ENCODE measurements at regions not wholly inside any gene's neighbourhood (a gene's known extent, or its start where the extent isn't known, plus 50 kb on each side); places are given as distances from the start of the nearest gene placed in this dataset.

DNA sequence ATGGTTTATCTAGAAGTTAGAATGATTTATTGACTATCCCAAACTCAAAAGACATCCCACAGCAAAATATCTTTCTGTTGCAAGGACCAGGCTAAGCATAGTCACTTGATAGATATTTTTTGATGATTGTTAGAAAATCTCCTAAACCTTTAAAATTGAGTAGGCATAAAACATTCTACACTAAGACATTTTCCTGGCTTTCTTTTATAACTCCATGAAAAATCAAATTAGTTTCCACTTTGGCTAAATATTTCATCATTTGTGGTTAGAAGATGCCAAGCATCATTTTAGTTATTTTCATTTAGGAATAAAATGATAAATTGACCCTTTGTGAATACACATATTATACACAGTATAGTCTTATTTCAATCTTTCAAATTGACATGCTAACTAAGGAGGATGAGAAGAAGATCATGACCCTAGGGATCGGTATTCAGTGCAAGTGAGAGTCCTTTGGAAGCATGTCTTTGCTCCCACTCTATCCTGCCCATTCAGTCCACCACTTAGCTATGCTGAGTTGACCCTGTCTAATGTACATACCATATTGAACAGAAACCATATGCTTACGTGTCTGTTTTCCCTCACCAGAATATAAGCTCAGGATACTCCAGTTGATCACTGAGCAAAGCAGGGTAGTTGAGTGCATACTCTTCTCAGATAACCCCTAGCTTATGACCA is 136.6 kb upstream of the OTUD4 start:
- Histone ChIP-seq H3K4me3 (ENCODE audit: control insufficient read depth in 1 of 7, extremely low read depth in 1 of 7, insufficient read depth in 4 of 7, low read depth in 2 of 7, low read length in 6 of 7) (no peak overlapping the region), H3K36me3 (ENCODE audit: control insufficient read depth in 4 of 4, insufficient read depth in 4 of 4, low read length in 3 of 4) (no peaks in the 10 kb centered on the region), H3K4me1 (ENCODE audit: control extremely low read depth in 1 of 4, control insufficient read depth in 4 of 4, insufficient read depth in 4 of 4, low read length in 3 of 4) (no peaks in the 10 kb centered on the region), H3K9me3 (ENCODE audit: control extremely low read depth in 1 of 5, control insufficient read depth in 4 of 5, insufficient read depth in 2 of 5, low read depth in 1 of 5, low read length in 4 of 5) (peaks cover 0 to 4% (median 0%) of the 10 kb centered on the region in 5 experiments), H3K27ac (ENCODE audit: insufficient read depth in 1 of 2, low read depth in 1 of 2, low read length in 2 of 2, poor library complexity in 1 of 2, severe bottlenecking in 2 of 2) (no peak overlapping the region), H3K27me3 (replicated peaks in 2 of 5; ENCODE audit: control insufficient read depth in 4 of 5, insufficient read depth in 5 of 5, low read length in 4 of 5) (no peaks in the 10 kb centered on the region)
- CTCF ChIA-PET = no interaction called here
- no peak for DNase-seq
- POLR2A ChIA-PET = no interaction called here
- whole genome bisulfite sequencing (ENCODE audit: insufficient coverage) = 94% methylated on average over 2 of the region's 2 CpGs

DNA sequence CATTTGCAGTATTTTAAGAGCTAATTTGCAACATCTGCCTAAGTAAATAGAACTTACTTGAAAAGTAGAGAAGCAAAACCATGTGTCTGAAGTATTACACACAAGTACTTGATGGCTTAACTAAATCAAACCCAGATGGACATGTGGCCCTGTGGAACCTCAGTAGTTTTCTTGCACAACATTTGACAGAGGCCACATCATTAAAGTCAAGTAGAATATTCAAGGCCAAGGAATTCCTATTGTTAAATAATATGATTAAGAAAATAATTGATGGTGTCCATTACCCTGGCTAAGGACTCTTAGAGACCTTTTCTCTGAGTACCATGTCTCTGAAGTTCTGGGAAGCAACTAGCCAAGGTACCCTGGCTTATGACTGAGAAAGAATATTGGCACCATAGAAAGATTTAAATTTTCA is 135.4 kb upstream of the OTUD4 start:
- H3K27me3 ChIP-seq (replicated peaks in 2 of 5; ENCODE audit: control insufficient read depth in 4 of 5, insufficient read depth in 5 of 5, low read length in 4 of 5) = no peaks in the 10 kb centered on the region
- no peaks in the 10 kb centered on the region for H3K4me1 ChIP-seq (ENCODE audit: control extremely low read depth in 1 of 4, control insufficient read depth in 4 of 4, insufficient read depth in 4 of 4, low read length in 3 of 4)
- POLR2A ChIA-PET = no interaction called here
- H3K9me3 ChIP-seq (ENCODE audit: control extremely low read depth in 1 of 5, control insufficient read depth in 4 of 5, insufficient read depth in 2 of 5, low read depth in 1 of 5, low read length in 4 of 5) = peaks cover 0 to 4% (median 0%) of the 10 kb centered on the region in 5 experiments
- H3K36me3 ChIP-seq (ENCODE audit: control insufficient read depth in 4 of 4, insufficient read depth in 4 of 4, low read length in 3 of 4) = no peaks in the 10 kb centered on the region
- no peak overlapping the region for H3K4me3 ChIP-seq (ENCODE audit: control insufficient read depth in 1 of 7, extremely low read depth in 1 of 7, insufficient read depth in 4 of 7, low read depth in 2 of 7, low read length in 6 of 7)
- CTCF ChIA-PET = no interaction called here
- DNase-seq = no peak
- no peak overlapping the region for H3K27ac ChIP-seq (ENCODE audit: insufficient read depth in 1 of 2, low read depth in 1 of 2, low read length in 2 of 2, poor library complexity in 1 of 2, severe bottlenecking in 2 of 2)

- H3K36me3 ChIP-seq (ENCODE audit: control insufficient read depth in 4 of 4, insufficient read depth in 4 of 4, low read length in 3 of 4) = no peaks in the 10 kb centered on the region
- WGBS (ENCODE audit: insufficient coverage) = 40% methylated on average over 1 of the region's 3 CpGs
- H3K4me1 ChIP-seq (ENCODE audit: control extremely low read depth in 1 of 4, control insufficient read depth in 4 of 4, insufficient read depth in 4 of 4, low read length in 3 of 4) = no peaks in the 10 kb centered on the region
- H3K9me3 ChIP-seq (ENCODE audit: control extremely low read depth in 1 of 5, control insufficient read depth in 4 of 5, insufficient read depth in 2 of 5, low read depth in 1 of 5, low read length in 4 of 5) = peaks cover 0 to 1% (median 0%) of the 10 kb centered on the region in 5 experiments
- no peak overlapping the region for H3K27ac ChIP-seq (ENCODE audit: insufficient read depth in 1 of 2, low read depth in 1 of 2, low read length in 2 of 2, poor library complexity in 1 of 2, severe bottlenecking in 2 of 2)
- ChIA-PET CTCF (no interaction called here), POLR2A (no interaction called here)
- DNase-seq = no peak
- H3K27me3 ChIP-seq (replicated peaks in 2 of 5; ENCODE audit: control insufficient read depth in 4 of 5, insufficient read depth in 5 of 5, low read length in 4 of 5) = no peaks in the 10 kb centered on the region
- H3K4me3 ChIP-seq (ENCODE audit: control insufficient read depth in 1 of 7, extremely low read depth in 1 of 7, insufficient read depth in 4 of 7, low read depth in 2 of 7, low read length in 6 of 7) = no peak overlapping the region
Observed at GRCh38 chr4:145308598-145308997, 128.2 kb upstream of the OTUD4 start.

DNA sequence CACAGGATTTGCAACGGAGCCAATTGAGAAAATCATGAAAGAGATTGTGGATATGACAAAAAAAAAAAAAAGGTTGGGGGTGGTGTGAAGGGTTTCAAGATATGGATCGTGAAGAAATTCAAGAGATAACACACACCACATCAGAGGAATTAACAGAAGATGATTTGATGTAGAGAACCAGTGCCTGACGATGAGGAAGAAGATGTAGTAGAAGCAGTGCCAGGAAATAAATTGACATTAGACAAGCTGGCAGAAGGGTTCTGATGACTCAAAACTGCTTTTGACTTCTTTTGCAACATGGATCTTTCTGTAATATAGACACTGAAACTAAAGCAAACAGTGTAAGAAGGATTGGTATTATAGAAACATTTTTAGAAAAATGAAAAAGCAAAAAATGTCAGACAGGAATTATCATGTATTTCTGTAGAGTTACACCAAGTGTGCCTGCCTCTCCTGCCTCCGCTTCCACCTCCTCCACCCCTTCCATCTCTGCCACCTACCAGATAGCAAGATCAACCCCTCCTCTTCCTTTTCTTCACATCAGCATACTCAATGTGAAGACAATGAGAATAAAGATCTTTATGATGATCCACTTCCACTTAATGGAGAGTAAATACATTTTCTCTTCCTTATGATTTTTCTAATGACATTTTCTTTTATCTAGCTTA is 127.5 kb upstream of the OTUD4 start:
- ChIA-PET CTCF (no interaction called here), POLR2A (no interaction called here)
- Histone ChIP-seq H3K36me3 (ENCODE audit: control insufficient read depth in 4 of 4, insufficient read depth in 4 of 4, low read length in 3 of 4) (no peaks in the 10 kb centered on the region), H3K4me1 (ENCODE audit: control extremely low read depth in 1 of 4, control insufficient read depth in 4 of 4, insufficient read depth in 4 of 4, low read length in 3 of 4) (no peaks in the 10 kb centered on the region), H3K27ac (ENCODE audit: insufficient read depth in 1 of 2, low read depth in 1 of 2, low read length in 2 of 2, poor library complexity in 1 of 2, severe bottlenecking in 2 of 2) (no peak overlapping the region), H3K4me3 (ENCODE audit: control insufficient read depth in 1 of 7, extremely low read depth in 1 of 7, insufficient read depth in 4 of 7, low read depth in 2 of 7, low read length in 6 of 7) (no peak overlapping the region), H3K27me3 (replicated peaks in 2 of 5; ENCODE audit: control insufficient read depth in 4 of 5, insufficient read depth in 5 of 5, low read length in 4 of 5) (no peaks in the 10 kb centered on the region), H3K9me3 (ENCODE audit: control extremely low read depth in 1 of 5, control insufficient read depth in 4 of 5, insufficient read depth in 2 of 5, low read depth in 1 of 5, low read length in 4 of 5) (no peaks in the 10 kb centered on the region)
- DNase-seq = no peak
- 100% methylated on average over 1 of the region's 4 CpGs for WGBS (ENCODE audit: insufficient coverage)

- Histone ChIP-seq H3K4me1 (ENCODE audit: control extremely low read depth in 1 of 4, control insufficient read depth in 4 of 4, insufficient read depth in 4 of 4, low read length in 3 of 4) (no peaks in the 10 kb centered on the region), H3K4me3 (ENCODE audit: control insufficient read depth in 1 of 7, extremely low read depth in 1 of 7, insufficient read depth in 4 of 7, low read depth in 2 of 7, low read length in 6 of 7) (no peak overlapping the region), H3K27me3 (replicated peaks in 2 of 5; ENCODE audit: control insufficient read depth in 4 of 5, insufficient read depth in 5 of 5, low read length in 4 of 5) (no peaks in the 10 kb centered on the region), H3K36me3 (ENCODE audit: control insufficient read depth in 4 of 4, insufficient read depth in 4 of 4, low read length in 3 of 4) (no peaks in the 10 kb centered on the region), H3K9me3 (ENCODE audit: control extremely low read depth in 1 of 5, control insufficient read depth in 4 of 5, insufficient read depth in 2 of 5, low read depth in 1 of 5, low read length in 4 of 5) (no peaks in the 10 kb centered on the region), H3K27ac (ENCODE audit: insufficient read depth in 1 of 2, low read depth in 1 of 2, low read length in 2 of 2, poor library complexity in 1 of 2, severe bottlenecking in 2 of 2) (no peak overlapping the region)
- DNase-seq = no peak
- WGBS (ENCODE audit: insufficient coverage) = 67% methylated on average over 1 of the region's 1 CpG
- CTCF ChIA-PET = no interaction called here
- POLR2A ChIA-PET = no interaction called here
Observed at GRCh38 chr4:145307120-145307519, 126.7 kb upstream of the OTUD4 start.

- WGBS (ENCODE audit: insufficient coverage) = 97% methylated on average over 3 of the region's 3 CpGs
- H3K27me3 ChIP-seq (replicated peaks in 2 of 5; ENCODE audit: control insufficient read depth in 4 of 5, insufficient read depth in 5 of 5, low read length in 4 of 5) = no peaks in the 10 kb centered on the region
- CTCF ChIA-PET = interaction anchor here (1.2 kb wide), 1 partner anchor 23 kb away, joined by 3 read pairs; no protein-coding TSS in a partner anchor
- DNase-seq = no peak
- no peak overlapping the region for H3K27ac ChIP-seq (ENCODE audit: insufficient read depth in 1 of 2, low read depth in 1 of 2, low read length in 2 of 2, poor library complexity in 1 of 2, severe bottlenecking in 2 of 2)
- no peaks in the 10 kb centered on the region for H3K9me3 ChIP-seq (ENCODE audit: control extremely low read depth in 1 of 5, control insufficient read depth in 4 of 5, insufficient read depth in 2 of 5, low read depth in 1 of 5, low read length in 4 of 5)
- no peak overlapping the region for H3K4me3 ChIP-seq (ENCODE audit: control insufficient read depth in 1 of 7, extremely low read depth in 1 of 7, insufficient read depth in 4 of 7, low read depth in 2 of 7, low read length in 6 of 7)
- H3K4me1 ChIP-seq (ENCODE audit: control extremely low read depth in 1 of 4, control insufficient read depth in 4 of 4, insufficient read depth in 4 of 4, low read length in 3 of 4) = no peaks in the 10 kb centered on the region
- POLR2A ChIA-PET = no interaction called here
- no peaks in the 10 kb centered on the region for H3K36me3 ChIP-seq (ENCODE audit: control insufficient read depth in 4 of 4, insufficient read depth in 4 of 4, low read length in 3 of 4)
Observed at GRCh38 chr4:145302725-145303124, 122.3 kb upstream of the OTUD4 start.

GRCh38 chr4:145301386-145302080 is 121.1 kb upstream of the OTUD4 start:
- no peaks in the 10 kb centered on the region for H3K4me1 ChIP-seq (ENCODE audit: control extremely low read depth in 1 of 4, control insufficient read depth in 4 of 4, insufficient read depth in 4 of 4, low read length in 3 of 4)
- no peak overlapping the region for H3K27ac ChIP-seq (ENCODE audit: insufficient read depth in 1 of 2, low read depth in 1 of 2, low read length in 2 of 2, poor library complexity in 1 of 2, severe bottlenecking in 2 of 2)
- no peaks in the 10 kb centered on the region for H3K27me3 ChIP-seq (replicated peaks in 2 of 5; ENCODE audit: control insufficient read depth in 4 of 5, insufficient read depth in 5 of 5, low read length in 4 of 5)
- H3K4me3 ChIP-seq (ENCODE audit: control insufficient read depth in 1 of 7, extremely low read depth in 1 of 7, insufficient read depth in 4 of 7, low read depth in 2 of 7, low read length in 6 of 7) = no peak overlapping the region
- ChIA-PET POLR2A (no interaction called here), CTCF (no interaction called here)
- H3K9me3 ChIP-seq (ENCODE audit: control extremely low read depth in 1 of 5, control insufficient read depth in 4 of 5, insufficient read depth in 2 of 5, low read depth in 1 of 5, low read length in 4 of 5) = no peaks in the 10 kb centered on the region
- no peak for DNase-seq
- no peaks in the 10 kb centered on the region for H3K36me3 ChIP-seq (ENCODE audit: control insufficient read depth in 4 of 4, insufficient read depth in 4 of 4, low read length in 3 of 4)
- 100% methylated on average over 3 of the region's 4 CpGs for WGBS (ENCODE audit: insufficient coverage)

Measured in common myeloid progenitor, CD34-positive (primary cell).